GM21390 (cell line): ENCODE measurements at regions not wholly inside any gene's neighbourhood (a gene's known extent, or its start where the extent isn't known, plus 50 kb on each side); places are given as distances from the start of the nearest gene placed in this dataset.

ENCODE experiments used
- ATAC-seq: cut with Tn5 transposase; IDR thresholded peaks from one replicate; pipeline ENCODE4 v1.9.1; 2021; ENCODE audit not compliant: unreplicated experiment

DNA sequence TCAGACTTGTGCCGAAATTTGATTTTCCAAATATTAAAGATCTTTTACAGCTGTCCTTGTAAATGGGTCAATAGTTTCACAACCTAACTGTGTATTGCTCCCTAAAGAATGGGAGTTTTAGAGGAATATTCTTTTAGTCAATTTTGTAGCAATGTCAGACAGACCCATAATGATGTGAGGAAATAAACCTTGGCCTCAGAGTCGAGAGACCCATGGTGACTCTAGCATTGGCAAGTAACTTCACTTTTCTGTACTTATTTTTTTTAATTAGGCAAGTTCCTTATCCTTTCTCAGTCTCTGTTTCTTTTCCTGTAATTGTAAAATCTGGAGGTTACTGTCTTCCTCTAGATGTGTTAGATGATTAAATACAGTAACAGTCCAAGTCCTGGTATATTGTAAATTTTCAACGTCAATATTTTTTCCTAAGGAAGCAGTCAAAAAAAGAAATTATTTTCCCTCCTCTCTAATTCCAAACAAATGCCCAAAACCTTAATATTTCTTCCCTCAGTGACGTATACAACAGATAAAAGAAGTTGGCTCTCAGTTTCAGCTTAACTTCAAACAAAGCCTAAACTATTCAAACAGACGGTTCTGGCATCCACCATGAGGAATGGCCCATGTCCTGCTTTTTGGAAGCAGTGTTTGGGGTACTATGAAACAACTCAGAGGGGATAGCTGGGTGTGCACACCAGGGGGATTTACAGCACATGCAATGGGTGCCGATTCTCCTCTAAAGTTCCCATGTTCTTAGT lies 466.7 kb downstream of the TNS1 start:
- ATAC-seq, result no peak

DNA sequence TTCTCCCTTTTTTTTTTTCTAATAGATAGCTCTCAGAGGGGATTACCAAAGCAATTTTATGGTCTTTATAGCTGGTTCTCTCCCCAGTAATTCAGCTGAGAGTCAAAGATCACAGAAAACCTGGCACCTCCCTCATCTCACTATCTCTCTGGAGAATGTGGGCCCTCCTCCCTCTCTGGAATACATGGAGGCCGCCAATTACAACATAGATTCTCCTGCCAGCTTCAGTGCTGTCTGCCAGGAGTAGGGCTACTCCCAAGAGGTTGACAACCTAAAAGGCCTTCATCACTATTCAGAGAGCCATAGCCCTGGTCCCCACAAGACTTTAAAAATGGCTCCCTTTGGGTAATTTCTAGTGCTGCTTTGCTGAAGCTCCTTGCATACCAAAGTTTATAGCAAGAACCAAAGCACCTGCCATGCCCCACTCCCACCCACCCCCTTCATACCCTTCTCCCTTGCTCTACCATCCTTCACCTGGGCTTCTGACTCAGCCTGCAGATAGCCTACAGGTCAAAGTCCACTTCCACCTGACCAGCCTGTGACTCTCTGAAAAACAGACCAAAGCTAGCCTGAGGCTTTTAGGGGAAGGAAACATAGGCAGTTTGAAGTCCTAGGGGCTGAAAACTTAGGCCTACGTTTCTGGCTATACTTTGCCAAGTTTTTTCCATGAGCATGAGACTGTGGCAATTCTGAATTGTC lies 472.3 kb downstream of the TNS1 start:
- no peak for ATAC-seq

- ATAC-seq, result no peak
These were observed 473.5 kb downstream of the TNS1 start for GRCh38 chr2:217529271-217529670.

- no peak for ATAC-seq
These were observed 475.1 kb downstream of the TNS1 start for GRCh38 chr2:217527590-217528202.

DNA sequence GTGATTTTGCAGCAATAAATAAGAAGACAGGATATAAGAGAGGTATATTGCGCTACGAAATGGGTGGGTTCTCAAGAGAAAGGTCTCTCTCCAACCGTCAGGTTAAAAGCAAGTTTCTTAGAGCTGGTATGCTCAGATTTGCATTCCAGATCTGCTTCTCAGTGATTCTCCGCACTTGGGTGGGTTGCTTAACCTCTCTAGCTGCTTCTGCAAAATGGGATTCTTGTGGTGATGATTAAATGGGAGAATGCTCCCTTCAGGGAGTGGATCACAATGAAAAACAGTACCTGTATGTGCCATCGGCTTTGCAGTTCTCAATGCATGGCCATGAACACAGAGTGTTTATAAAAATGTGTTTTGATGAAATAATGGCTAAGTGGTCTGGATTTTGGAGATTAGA lies 477.7 kb downstream of the TNS1 start:
- ATAC-seq, result no peak

- no peak for ATAC-seq
These were observed 479.5 kb downstream of the TNS1 start for GRCh38 chr2:217523286-217523685.

- ATAC-seq, result no peak
These were observed 481.0 kb downstream of the TNS1 start for GRCh38 chr2:217521820-217522219.

DNA sequence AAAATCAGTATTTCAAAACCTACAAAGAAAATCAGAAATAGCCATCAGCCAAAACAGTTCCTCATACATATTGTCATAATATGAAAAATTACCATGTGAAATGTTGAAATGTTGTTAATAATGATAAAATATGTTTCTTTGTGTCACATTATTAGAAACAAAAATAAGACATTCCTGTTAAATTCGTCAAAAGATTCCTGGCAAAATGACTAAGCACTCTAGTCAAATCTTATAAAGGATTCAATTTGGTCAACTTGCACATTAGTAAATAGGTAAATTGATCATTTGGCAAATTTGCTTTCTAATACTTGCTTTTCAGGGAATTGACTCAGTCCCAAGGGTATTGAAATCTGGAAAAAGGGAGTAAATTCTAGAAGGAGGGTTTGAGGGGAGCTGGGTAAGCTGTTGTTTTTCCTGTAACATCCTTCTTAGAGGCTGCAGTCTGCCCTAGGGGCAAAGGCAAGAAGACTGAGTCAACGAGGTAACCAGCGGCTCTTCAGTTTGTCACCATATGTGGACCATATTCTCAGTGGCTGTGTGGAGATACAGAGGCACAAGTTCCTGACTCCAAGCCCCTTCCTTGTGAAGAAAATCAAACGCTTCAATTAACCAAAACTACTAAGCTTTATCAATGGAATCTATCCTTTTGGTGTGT lies 482.3 kb downstream of the TNS1 start:
- ATAC-seq, result no peak

DNA sequence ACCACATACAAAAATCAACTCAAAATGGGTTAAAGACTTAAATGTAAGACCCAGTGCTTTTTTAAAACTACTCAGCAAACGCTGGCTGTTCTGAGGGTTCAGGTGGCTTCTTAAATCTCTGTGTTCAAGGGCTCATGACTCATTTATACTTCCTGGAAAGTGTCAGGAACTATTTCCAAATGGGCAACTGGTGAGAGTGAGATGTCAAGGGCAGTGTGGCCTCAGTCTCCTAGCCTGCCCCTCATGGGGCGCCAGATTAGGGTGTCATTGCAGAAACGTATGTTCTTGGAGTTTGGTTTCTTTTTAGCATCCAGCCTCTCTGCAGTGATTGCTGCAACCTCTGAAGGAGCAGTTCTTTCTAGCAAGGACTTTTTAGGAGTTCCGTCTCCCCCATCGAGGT lies 485.4 kb downstream of the TNS1 start:
- no peak for ATAC-seq

DNA sequence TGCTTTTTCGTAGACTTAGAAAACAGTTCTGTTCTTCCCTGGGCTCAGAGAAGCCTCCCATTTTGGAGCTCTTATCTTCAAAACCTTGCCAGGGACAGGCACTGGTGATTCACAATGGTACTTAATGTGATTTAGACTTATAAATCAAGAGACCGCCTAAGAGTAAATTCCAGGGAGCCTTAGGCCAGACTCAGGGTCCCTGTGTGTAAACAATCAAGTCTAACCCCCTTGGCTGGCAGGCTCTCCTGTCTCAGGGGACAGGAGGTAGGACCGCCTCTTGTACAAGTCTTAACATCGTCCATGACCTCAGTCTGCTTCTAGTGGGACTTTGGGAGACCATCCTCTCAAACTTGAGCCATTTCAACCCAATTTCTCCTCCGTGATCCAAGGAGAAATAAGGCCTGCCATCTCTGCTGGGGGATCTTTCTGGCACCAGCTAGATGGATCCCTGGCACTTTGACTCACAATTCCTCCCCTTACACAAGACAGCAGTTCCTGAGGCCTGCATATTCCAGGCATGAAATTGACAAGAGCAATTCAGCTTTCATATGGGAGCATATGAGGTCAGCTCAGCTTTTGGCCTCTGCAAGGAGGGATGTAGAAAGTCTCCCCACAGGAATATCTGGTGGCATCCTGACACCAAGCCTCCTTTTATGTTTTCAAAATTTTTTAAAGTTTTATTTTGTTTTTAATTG lies 487.0 kb downstream of the TNS1 start:
- no peak for ATAC-seq

GRCh38 chr2:217513258-217513657 lies 489.5 kb downstream of the TNS1 start:
- no peak for ATAC-seq

GRCh38 chr2:217512728-217513127 lies 490.1 kb downstream of the TNS1 start:
- ATAC-seq, result no peak

DNA sequence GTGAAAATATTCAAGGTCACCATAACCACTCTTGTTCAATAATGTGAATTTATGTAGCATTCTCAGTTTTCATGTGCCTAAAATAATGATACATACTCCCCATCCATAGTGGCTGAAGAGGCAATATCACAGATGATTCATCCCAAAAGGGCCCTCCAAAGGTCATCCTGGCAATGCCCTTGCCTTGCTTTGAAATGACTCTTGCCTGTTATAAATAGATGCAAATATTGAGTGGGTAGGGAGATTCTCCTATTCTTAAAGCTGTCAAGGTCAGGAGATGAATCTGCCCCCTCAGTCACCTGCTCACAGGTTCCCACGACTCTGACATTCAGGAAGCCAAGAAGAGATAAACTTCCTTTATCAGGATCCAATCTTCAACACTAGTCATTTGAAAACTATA lies 490.5 kb downstream of the TNS1 start:
- no peak for ATAC-seq

- ATAC-seq, result no peak
These were observed 490.9 kb downstream of the TNS1 start for GRCh38 chr2:217511850-217512249.

DNA sequence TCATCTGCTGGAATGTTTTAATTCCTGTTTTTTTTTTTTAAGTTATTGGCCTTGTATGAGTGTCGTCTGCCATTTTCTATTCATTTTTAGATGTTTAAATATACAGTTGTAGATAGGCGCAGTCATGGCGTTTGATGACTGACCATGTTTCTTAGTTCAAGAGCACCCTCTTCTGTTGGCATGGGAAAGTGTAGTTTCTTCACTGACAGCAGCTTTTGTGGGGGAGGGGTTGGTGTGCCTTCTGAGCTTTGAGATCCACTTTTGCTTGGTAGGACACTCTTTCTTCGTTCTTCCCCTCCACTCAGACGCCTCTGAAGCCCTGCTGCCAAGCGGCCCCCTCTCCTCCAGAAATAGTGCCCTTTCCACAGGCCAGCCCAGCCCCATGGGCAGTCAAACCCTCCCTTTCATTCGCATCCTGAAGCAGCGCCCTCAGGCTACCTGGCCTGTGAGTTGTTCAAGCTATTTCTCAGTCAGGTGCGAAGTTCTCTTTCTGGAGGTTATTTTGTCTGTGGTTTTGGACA lies 492.0 kb downstream of the TNS1 start:
- no peak for ATAC-seq

- ATAC-seq, result no peak
These were observed 497.5 kb downstream of the TNS1 start for GRCh38 chr2:217505303-217505702.

GRCh38 chr2:217501887-217502286 lies 500.9 kb downstream of the TNS1 start:
- no peak for ATAC-seq

- ATAC-seq, result no peak
These were observed 504.9 kb downstream of the TNS1 start for GRCh38 chr2:217497843-217498377.

GRCh38 chr2:217494557-217494956 lies 508.2 kb downstream of the TNS1 start:
- no peak for ATAC-seq

GRCh38 chr2:217491271-217491670 lies 511.5 kb downstream of the TNS1 start:
- no peak for ATAC-seq
